ENCODE measurements at regions not wholly inside any gene's neighbourhood (a gene's known extent, or its start where the extent isn't known, plus 50 kb on each side); places are given as distances from the start of the nearest gene placed in this dataset.

- H3K9ac ChIP-seq (ENCODE audit: insufficient read depth in 1 of 2, low read depth in 2 of 2, low read length in 2 of 2): no peak overlapping the region
- H3K9me3 ChIP-seq (replicated peaks; ENCODE audit: control insufficient read depth, insufficient read depth, low read depth, low read length): no peaks in the 10 kb centered on the region
- ATAC-seq: no peak
- ChIA-PET CTCF (ENCODE audit: low intra/inter-chr PET ratio) (no interaction called here), POLR2A (no interaction called here)
- no peak overlapping the region for H3K27ac ChIP-seq (ENCODE audit: extremely low read depth, low read depth, low read length)
- H3K4me2 ChIP-seq (ENCODE audit: insufficient read depth, low read length): no peak overlapping the region
- no peak overlapping the region for H3K4me3 ChIP-seq
- no peaks in the 10 kb centered on the region for H4K20me1 ChIP-seq (replicated peaks; ENCODE audit: control insufficient read depth, insufficient read depth, low read length)
- no peak for FAIRE-seq
- intact Hi-C loops (cut with micrococcal nuclease): no loop called here
- 0% methylated on average over 1 of the region's 1 CpG for WGBS (ENCODE audit: insufficient coverage, low coverage, missing lambda C conversion rate)
- TF ChIP-seq WHSC1 (IDR thresholded peaks at IDR 0.05; ENCODE audit: low read length): no peak
- TF ChIP-seq, protein P1, sequence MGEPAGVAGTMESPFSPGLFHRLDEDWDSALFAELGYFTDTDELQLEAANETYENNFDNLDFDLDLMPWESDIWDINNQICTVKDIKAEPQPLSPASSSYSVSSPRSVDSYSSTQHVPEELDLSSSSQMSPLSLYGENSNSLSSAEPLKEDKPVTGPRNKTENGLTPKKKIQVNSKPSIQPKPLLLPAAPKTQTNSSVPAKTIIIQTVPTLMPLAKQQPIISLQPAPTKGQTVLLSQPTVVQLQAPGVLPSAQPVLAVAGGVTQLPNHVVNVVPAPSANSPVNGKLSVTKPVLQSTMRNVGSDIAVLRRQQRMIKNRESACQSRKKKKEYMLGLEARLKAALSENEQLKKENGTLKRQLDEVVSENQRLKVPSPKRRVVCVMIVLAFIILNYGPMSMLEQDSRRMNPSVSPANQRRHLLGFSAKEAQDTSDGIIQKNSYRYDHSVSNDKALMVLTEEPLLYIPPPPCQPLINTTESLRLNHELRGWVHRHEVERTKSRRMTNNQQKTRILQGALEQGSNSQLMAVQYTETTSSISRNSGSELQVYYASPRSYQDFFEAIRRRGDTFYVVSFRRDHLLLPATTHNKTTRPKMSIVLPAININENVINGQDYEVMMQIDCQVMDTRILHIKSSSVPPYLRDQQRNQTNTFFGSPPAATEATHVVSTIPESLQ (CRISPR knock-in tag; IDR thresholded peaks at IDR 0.05): no peak
- no peak for TF ChIP-seq ZNF583 (CRISPR knock-in tag; IDR thresholded peaks at IDR 0.05)
- no peak for TF ChIP-seq KDM4B (IDR thresholded peaks at IDR 0.05; ENCODE audit: borderline replicate concordance in 2 of 2, low read depth in 1 of 2)
- TF ChIP-seq ZNF655 (CRISPR knock-in tag; IDR thresholded peaks at IDR 0.05): no peak
- no peaks in the 10 kb centered on the region for H3K36me3 ChIP-seq (ENCODE audit: control insufficient read depth, insufficient read depth, low read length)
- no peak for DNase-seq (ENCODE audit: extremely low read depth in 1 of 4, low spot score in 3 of 4)
- no peaks in the 10 kb centered on the region for H3K27me3 ChIP-seq (ENCODE audit: control insufficient read depth in 2 of 2, insufficient read depth in 2 of 2, low read length in 2 of 2)
- no TSS peak for BruUV-seq (replicated peaks)
- H3K79me2 ChIP-seq (ENCODE audit: control insufficient read depth, insufficient read depth, low read length): no peaks in the 10 kb centered on the region
- H3K9me1 ChIP-seq (ENCODE audit: control insufficient read depth, insufficient read depth, low read length): no peaks in the 10 kb centered on the region
- no peaks in the 10 kb centered on the region for H3K4me1 ChIP-seq (replicated peaks in 1 of 2; ENCODE audit: control insufficient read depth in 2 of 2, insufficient read depth in 2 of 2, low read length in 2 of 2)
- H2AFZ ChIP-seq (ENCODE audit: low read depth, low read length): no peak overlapping the region
- in situ Hi-C loops (cut with MboI): no loop called here
Measured at GRCh38 chr14:53620890-53621289, 335.7 kb downstream of the BMP4 start.
